HG03469 (cell line): ENCODE measurements at regions not wholly inside any gene's neighbourhood (a gene's known extent, or its start where the extent isn't known, plus 50 kb on each side); places are given as distances from the start of the nearest gene placed in this dataset.
"Not testable (repeated sequence)": the region's sequence is repeated elsewhere in the genome, so short reads cannot be mapped to it uniquely, and the experiment has no call there.

Source experiments
- ATAC-seq: cut with Tn5 transposase; IDR thresholded peaks from one replicate; pipeline ENCODE4 v1.9.1; 2021; ENCODE audit warnings: mild to moderate bottlenecking, moderate library complexity, moderate number of reproducible peaks; ENCODE audit not compliant: unreplicated experiment

- ATAC-seq = no peak
Measured at GRCh38 chr2:182548031-182548950, 121.5 kb upstream of the PDE1A start.

DNA sequence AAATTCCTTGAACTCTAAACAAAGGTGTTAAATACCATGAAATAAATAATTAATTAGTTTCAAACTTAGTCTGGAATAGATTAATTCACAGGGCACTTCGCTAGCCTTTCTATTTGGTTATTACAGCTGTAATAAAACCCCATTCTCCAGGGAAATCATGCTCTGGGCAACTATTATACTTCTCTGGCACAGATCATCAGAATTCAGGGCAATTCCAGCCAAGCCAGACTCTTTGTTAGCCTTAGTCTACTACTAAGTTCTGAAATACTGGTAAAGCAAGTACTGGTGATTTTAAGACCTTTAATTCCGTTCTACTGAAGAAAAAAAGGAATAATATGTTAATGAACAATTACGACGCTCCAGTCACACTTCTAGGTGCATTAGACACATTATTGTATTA lies 123.4 kb upstream of the PDE1A start:
- ATAC-seq = no peak

- not testable (repeated sequence) for ATAC-seq
Measured at GRCh38 chr2:182552232-182552631, 125.4 kb upstream of the PDE1A start.

DNA sequence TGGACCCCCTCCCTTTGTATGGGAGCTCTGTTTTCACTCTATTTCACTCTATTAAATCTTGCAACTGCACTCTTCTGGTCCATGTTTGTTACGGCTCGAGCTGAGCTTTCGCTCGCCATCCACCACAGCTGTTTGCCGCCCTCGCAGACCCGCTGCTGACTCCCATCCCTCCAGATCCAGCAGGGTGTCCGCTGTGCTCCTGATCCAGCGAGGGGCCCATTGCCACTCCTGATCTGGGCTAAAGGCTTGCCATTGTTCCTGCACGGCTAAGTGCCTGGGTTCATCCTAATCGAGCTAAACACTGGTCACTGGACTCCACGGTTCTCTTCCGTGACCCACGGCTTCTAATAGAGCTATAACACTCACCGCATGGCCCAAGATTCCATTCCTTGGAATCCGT lies 125.9 kb upstream of the PDE1A start:
- ATAC-seq = not testable (repeated sequence)

DNA sequence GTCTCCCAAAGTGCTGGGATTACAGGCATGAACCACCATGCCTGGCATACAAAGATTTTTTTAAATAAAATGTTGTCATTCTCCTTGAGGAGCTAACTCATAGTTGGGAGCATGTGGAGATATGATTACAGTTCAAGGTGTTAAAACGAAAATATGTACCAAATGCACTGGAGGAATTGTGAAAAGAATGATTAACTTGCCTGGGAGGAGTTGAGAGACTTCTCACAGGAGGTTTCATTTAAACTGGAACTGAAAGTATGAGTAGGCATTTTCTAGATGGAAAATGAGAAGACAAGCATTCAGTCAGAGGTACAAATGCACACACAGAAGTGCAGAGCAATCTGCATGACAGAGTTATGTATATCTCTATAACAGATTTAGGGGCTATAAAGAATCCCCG lies 126.6 kb upstream of the PDE1A start:
- ATAC-seq = peak; percentile 100

DNA sequence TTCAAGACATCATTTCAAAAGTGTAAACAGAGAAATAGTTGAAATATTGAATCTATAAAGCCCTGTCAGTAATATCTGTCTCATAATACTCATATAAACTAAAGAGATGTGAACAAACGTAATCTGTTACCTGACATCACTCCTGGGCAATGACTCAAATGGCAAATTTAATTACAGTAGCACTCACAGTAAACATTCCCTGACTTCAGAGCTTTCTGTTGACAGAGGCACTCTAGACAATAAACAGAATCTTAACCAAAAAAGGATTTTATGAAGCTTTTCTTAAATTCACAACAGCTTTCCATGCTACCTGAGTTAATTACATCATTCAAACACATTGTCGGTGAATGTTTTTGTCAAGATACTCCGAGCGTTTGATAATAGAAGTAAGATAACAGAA lies 128.1 kb upstream of the PDE1A start:
- ATAC-seq = no peak

DNA sequence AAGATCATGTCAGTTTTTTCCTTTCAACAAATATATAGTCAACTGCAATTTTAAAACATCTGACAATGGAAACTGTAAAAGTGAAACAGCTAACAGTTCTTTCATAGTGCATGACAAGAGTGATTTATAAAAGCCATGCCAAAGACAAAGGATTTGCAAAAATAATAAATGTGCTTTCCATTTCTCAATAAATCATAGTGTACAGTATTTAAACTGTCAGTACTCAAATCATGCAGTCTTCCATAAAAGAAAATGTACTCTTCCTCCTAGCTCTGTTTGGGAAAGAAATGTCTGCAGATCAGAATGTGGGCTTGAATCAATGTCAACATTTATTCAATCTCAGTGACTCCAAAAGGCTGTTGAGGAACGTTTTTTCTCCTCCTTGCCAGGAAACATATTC lies 131.7 kb upstream of the PDE1A start:
- ATAC-seq = no peak

DNA sequence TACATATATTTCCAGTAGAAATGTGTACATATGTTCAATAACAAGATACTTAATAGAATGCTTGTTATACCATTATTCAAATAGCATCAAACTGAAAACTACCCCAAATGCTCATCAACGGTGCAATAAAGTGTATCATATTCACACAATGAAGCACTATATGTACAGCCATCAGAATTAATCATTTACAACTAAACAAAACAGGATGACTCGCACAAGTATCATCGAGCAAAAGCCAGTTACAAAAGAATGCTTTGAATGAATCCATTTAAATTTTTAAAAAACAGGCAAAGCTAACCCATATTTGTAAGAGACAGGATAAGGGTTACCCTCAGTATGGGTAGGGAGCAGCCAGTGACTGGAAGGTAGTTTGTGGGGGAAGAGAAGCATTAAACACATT lies 132.8 kb upstream of the PDE1A start:
- no peak for ATAC-seq

GRCh38 chr2:182565911-182566567 lies 139.2 kb upstream of the PDE1A start:
- ATAC-seq = no peak

- no peak for ATAC-seq
Measured at GRCh38 chr2:182573553-182573952, 142.5 kb upstream of the DNAJC10 start.

- ATAC-seq = no peak
Measured at GRCh38 chr2:182577816-182578215, 138.2 kb upstream of the DNAJC10 start.

GRCh38 chr2:182581196-182581935 lies 134.7 kb upstream of the DNAJC10 start:
- ATAC-seq = no peak

DNA sequence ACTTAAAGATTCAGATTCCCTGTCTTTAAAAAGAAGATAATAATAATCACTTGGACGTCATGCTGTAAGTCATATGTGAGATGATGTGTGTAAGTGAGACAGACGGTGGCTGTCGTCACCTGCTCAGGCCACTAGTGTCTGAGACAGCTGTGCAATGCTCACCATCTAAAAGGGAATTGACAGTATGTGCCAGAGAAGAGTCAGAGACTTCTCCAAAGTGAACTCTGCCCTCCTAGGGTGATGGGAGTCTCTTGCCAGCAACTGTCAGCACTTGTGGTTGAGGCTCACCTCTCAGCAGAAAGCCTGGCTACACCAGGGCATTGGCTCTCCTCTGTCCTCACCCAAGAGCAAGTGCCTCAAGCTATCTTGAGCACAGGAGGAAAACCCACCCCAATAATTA lies 131.6 kb upstream of the DNAJC10 start:
- no peak for ATAC-seq

- ATAC-seq = no peak
Measured at GRCh38 chr2:182585001-182585400, 131.1 kb upstream of the DNAJC10 start.

GRCh38 chr2:182585430-182585829 lies 130.6 kb upstream of the DNAJC10 start:
- no peak for ATAC-seq

GRCh38 chr2:182586426-182586825 lies 129.6 kb upstream of the DNAJC10 start:
- ATAC-seq = no peak

DNA sequence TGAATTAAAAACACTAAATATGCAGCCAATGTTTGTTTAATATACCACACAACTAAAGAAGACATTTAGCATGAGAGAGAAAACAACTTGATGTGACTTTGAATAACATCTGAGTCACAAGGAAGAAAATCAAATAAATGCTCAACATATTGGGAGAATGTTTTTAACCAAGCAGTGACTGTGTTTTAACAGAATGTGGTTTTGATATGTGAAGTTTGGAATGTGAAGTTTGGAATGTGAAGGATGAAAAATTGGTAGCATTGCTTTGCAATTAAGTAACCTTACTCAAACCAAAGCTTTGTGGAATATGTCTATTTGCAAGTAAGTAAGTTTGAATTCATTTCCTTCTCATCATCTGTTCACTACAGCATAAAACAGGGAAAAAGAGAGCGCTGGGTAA lies 128.2 kb upstream of the DNAJC10 start:
- no peak for ATAC-seq

DNA sequence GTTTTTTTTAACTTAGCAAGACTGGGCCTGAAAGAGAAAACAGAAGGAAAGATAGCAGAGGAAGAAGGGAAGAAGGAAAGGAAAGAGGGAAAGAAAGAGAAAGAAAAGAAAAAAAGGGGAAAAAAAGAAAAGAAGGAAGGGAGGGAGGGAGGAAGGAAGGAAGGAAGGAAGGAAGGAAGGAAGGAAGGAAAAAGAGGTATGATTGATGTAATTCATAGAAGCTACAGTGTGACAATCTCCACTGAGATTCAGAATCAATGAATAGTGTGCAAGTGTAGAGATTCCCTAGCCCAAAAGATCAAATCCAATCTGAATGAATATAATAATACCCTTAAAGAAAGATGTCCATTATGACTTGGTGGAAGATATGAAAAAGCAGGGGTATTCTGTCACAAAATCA lies 126.9 kb upstream of the DNAJC10 start:
- no peak for ATAC-seq

DNA sequence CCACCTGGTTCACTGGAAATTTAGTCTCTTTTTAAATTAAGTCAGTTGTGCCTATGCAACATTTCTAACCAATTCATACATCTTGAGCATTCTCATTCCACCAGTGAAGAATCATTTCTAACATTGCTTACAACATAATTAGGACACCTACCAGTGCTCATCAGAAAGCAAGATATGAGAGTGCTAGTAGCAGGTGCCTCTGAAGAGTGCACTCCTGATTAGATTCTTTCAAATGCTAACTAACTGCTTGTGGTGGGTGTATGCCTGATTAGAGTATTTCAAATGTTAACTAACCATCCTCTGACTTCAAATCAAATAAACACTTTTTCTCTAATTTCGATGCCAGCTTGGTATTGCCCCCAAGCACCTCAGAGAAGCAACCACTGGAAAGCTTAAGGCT lies 124.3 kb upstream of the DNAJC10 start:
- ATAC-seq = no peak

GRCh38 chr2:182592691-182593393 lies 123.2 kb upstream of the DNAJC10 start:
- no peak for ATAC-seq

DNA sequence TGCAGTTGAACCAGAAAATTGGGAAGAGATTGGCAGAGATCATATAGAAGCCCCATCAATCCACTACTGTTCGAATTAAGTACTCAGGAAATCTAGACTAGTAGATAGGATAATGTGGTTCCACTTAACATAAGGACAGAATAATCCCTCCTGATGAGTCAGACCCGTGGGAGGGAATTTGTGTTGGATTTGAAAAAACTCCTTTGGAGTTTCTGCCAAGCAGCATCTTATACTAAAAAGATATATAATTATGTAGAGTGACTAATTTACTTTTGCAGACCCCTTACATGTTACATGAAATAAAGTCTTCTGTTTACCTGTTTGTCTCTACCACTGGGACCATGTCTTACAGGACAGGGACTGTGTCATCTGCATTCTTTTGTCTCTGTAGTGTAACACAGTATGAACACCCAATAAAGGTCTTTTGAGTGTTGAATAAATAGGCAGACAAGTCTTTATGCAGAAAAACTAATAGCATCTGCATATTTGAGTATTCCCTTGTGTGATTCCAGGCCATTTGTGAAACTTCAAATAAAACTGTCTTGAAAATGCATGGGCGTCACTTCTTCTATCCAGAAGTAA lies 122.6 kb upstream of the DNAJC10 start:
- ATAC-seq = no peak
